ENCODE measurements at regions not wholly inside any gene's neighbourhood (a gene's known extent, or its start where the extent isn't known, plus 50 kb on each side); places are given as distances from the start of the nearest gene placed in this dataset.

DNA sequence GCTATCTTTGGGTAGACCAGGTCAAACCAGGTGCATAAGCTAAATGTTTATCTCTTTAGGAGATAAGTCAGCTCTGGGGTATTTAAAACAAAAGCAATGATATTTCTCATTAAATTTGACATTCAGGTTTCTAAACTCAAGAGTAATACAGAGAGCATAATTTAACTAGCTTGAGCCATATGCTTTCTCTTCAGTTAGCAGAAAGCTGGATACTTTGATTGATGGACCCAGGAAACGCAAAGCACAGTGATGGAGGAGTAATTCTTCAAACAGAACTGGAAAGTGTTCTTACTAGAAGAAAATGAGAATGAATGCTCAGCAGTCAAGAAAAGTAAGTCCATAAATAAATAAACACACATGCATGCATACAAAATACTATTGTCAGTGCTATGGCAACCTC is 885.7 kb upstream of the RAG2 start:
- SMC1A ChIA-PET (ENCODE audit: uncharacterized antibody, unreplicated experiment) = interaction anchor here (0.7 kb wide), 1 partner anchor 120 kb away, joined by 3 read pairs; no protein-coding TSS in a partner anchor
- in situ Hi-C loops (cut with MboI) = no loop called here
- 25% methylated on average over 1 of the region's 1 CpG for WGBS (ENCODE audit: insufficient coverage, insufficient replicate concordance, low lambda C conversion rate, missing lambda C conversion rate)
- BruUV-seq (replicated peaks) = no TSS peak
- Histone ChIP-seq H3K36me3 (ENCODE audit: control insufficient read depth in 2 of 2, insufficient read depth in 2 of 2, low read length in 1 of 2) (no peaks in the 10 kb centered on the region), H3K9ac (ENCODE audit: control insufficient read depth, insufficient read depth, low read length) (no peak overlapping the region), H3K9me3 (replicated peaks; ENCODE audit: control insufficient read depth, insufficient read depth, low read length) (no peaks in the 10 kb centered on the region), H2AFZ (ENCODE audit: control insufficient read depth, low read depth, low read length) (no peak overlapping the region), H3K79me2 (ENCODE audit: control insufficient read depth, insufficient read depth, low read length) (no peaks in the 10 kb centered on the region), H3K27ac (ENCODE audit: control insufficient read depth, insufficient read depth) (no peak overlapping the region), H3K4me3 (no peak overlapping the region), H4K20me1 (ENCODE audit: control insufficient read depth, insufficient read depth) (no peaks in the 10 kb centered on the region), H3K27me3 (replicated peaks in 1 of 2; ENCODE audit: control insufficient read depth in 2 of 2, insufficient read depth in 2 of 2, low read length in 1 of 2) (no peaks in the 10 kb centered on the region), H3K4me2 (ENCODE audit: control insufficient read depth, insufficient read depth) (no peak overlapping the region), H3K4me1 (ENCODE audit: control insufficient read depth, insufficient read depth, low read length) (no peaks in the 10 kb centered on the region)
- intact Hi-C loops (cut with micrococcal nuclease; ENCODE audit: unreplicated experiment) = no loop called here
- RAD21 ChIA-PET (ENCODE audit: unreplicated experiment) = no interaction called here
- POLR2A ChIA-PET = no interaction called here
- FAIRE-seq (no peak), ATAC-seq (no peak), DNase-seq (ENCODE audit: low read depth, low spot score) (no peak)
- CTCF ChIA-PET = no interaction called here
- TF ChIP-seq NR2C2 (IDR thresholded peaks at IDR 0.05; ENCODE audit: borderline replicate concordance, control insufficient read depth, insufficient read length, low read depth) (no peak), SMAD5 (IDR thresholded peaks at IDR 0.05; ENCODE audit: low read depth) (no peak), BRCA1 (IDR thresholded peaks at IDR 0.05; ENCODE audit: low read depth, low read length) (no peak), BMI1 (IDR thresholded peaks at IDR 0.05; ENCODE audit: borderline replicate concordance) (no peak), HCFC1 (IDR thresholded peaks at IDR 0.05; ENCODE audit: low read length) (no peak), RB1 (IDR thresholded peaks at IDR 0.05; ENCODE audit: borderline replicate concordance) (no peak), SP1 (IDR thresholded peaks at IDR 0.05; ENCODE audit: low read depth, low read length) (no peak)
- TF ChIP-seq, protein P1, sequence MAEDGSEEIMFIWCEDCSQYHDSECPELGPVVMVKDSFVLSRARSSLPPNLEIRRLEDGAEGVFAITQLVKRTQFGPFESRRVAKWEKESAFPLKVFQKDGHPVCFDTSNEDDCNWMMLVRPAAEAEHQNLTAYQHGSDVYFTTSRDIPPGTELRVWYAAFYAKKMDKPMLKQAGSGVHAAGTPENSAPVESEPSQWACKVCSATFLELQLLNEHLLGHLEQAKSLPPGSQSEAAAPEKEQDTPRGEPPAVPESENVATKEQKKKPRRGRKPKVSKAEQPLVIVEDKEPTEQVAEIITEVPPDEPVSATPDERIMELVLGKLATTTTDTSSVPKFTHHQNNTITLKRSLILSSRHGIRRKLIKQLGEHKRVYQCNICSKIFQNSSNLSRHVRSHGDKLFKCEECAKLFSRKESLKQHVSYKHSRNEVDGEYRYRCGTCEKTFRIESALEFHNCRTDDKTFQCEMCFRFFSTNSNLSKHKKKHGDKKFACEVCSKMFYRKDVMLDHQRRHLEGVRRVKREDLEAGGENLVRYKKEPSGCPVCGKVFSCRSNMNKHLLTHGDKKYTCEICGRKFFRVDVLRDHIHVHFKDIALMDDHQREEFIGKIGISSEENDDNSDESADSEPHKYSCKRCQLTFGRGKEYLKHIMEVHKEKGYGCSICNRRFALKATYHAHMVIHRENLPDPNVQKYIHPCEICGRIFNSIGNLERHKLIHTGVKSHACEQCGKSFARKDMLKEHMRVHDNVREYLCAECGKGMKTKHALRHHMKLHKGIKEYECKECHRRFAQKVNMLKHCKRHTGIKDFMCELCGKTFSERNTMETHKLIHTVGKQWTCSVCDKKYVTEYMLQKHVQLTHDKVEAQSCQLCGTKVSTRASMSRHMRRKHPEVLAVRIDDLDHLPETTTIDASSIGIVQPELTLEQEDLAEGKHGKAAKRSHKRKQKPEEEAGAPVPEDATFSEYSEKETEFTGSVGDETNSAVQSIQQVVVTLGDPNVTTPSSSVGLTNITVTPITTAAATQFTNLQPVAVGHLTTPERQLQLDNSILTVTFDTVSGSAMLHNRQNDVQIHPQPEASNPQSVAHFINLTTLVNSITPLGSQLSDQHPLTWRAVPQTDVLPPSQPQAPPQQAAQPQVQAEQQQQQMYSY (CRISPR knock-in tag; IDR thresholded peaks at IDR 0.05) = no peak
- TF ChIP-seq, protein P2, sequence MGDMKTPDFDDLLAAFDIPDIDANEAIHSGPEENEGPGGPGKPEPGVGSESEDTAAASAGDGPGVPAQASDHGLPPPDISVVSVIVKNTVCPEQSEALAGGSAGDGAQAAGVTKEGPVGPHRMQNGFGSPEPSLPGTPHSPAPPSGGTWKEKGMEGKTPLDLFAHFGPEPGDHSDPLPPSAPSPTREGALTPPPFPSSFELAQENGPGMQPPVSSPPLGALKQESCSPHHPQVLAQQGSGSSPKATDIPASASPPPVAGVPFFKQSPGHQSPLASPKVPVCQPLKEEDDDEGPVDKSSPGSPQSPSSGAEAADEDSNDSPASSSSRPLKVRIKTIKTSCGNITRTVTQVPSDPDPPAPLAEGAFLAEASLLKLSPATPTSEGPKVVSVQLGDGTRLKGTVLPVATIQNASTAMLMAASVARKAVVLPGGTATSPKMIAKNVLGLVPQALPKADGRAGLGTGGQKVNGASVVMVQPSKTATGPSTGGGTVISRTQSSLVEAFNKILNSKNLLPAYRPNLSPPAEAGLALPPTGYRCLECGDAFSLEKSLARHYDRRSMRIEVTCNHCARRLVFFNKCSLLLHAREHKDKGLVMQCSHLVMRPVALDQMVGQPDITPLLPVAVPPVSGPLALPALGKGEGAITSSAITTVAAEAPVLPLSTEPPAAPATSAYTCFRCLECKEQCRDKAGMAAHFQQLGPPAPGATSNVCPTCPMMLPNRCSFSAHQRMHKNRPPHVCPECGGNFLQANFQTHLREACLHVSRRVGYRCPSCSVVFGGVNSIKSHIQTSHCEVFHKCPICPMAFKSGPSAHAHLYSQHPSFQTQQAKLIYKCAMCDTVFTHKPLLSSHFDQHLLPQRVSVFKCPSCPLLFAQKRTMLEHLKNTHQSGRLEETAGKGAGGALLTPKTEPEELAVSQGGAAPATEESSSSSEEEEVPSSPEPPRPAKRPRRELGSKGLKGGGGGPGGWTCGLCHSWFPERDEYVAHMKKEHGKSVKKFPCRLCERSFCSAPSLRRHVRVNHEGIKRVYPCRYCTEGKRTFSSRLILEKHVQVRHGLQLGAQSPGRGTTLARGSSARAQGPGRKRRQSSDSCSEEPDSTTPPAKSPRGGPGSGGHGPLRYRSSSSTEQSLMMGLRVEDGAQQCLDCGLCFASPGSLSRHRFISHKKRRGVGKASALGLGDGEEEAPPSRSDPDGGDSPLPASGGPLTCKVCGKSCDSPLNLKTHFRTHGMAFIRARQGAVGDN (IDR thresholded peaks at IDR 0.05) = no peak
- TF ChIP-seq, protein P3, sequence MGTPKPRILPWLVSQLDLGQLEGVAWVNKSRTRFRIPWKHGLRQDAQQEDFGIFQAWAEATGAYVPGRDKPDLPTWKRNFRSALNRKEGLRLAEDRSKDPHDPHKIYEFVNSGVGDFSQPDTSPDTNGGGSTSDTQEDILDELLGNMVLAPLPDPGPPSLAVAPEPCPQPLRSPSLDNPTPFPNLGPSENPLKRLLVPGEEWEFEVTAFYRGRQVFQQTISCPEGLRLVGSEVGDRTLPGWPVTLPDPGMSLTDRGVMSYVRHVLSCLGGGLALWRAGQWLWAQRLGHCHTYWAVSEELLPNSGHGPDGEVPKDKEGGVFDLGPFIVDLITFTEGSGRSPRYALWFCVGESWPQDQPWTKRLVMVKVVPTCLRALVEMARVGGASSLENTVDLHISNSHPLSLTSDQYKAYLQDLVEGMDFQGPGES (IDR thresholded peaks at IDR 0.05) = no peak
- TF ChIP-seq, protein P4, sequence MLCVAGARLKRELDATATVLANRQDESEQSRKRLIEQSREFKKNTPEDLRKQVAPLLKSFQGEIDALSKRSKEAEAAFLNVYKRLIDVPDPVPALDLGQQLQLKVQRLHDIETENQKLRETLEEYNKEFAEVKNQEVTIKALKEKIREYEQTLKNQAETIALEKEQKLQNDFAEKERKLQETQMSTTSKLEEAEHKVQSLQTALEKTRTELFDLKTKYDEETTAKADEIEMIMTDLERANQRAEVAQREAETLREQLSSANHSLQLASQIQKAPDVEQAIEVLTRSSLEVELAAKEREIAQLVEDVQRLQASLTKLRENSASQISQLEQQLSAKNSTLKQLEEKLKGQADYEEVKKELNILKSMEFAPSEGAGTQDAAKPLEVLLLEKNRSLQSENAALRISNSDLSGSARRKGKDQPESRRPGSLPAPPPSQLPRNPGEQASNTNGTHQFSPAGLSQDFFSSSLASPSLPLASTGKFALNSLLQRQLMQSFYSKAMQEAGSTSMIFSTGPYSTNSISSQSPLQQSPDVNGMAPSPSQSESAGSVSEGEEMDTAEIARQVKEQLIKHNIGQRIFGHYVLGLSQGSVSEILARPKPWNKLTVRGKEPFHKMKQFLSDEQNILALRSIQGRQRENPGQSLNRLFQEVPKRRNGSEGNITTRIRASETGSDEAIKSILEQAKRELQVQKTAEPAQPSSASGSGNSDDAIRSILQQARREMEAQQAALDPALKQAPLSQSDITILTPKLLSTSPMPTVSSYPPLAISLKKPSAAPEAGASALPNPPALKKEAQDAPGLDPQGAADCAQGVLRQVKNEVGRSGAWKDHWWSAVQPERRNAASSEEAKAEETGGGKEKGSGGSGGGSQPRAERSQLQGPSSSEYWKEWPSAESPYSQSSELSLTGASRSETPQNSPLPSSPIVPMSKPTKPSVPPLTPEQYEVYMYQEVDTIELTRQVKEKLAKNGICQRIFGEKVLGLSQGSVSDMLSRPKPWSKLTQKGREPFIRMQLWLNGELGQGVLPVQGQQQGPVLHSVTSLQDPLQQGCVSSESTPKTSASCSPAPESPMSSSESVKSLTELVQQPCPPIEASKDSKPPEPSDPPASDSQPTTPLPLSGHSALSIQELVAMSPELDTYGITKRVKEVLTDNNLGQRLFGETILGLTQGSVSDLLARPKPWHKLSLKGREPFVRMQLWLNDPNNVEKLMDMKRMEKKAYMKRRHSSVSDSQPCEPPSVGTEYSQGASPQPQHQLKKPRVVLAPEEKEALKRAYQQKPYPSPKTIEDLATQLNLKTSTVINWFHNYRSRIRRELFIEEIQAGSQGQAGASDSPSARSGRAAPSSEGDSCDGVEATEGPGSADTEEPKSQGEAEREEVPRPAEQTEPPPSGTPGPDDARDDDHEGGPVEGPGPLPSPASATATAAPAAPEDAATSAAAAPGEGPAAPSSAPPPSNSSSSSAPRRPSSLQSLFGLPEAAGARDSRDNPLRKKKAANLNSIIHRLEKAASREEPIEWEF (IDR thresholded peaks at IDR 0.05; ENCODE audit: insufficient replicate concordance, low read depth, low read length) = no peak

All from GM12878 (cell line).